Lower leg skin (tissue), 3 donors: ENCODE measurements at regions not wholly inside any gene's neighbourhood (a gene's known extent, or its start where the extent isn't known, plus 50 kb on each side); places are given as distances from the start of the nearest gene placed in this dataset.

ENCODE experiments used
- CTCF ChIP-seq, 3 donors: fragments of 450-650 bp; IDR thresholded peaks; one replicate each; pipeline ENCODE4 v1.5.1; 2016; ENCODE audit warnings: antibody characterized with exemption in 3 of 3, mild to moderate bottlenecking in 3 of 3, moderate library complexity in 2 of 3
- POLR2A ChIP-seq, 2 donors: fragments of 450-650 bp; IDR thresholded peaks; one replicate each; pipeline ENCODE4 v1.6.1; 2016 to 2017; ENCODE audit warnings: antibody characterized with exemption in 2 of 2, mild to moderate bottlenecking in 1 of 2, moderate library complexity in 1 of 2

GRCh38 chrX:134144231-134144630, 92.8 kb upstream of the CCDC160 start:
- TF ChIP-seq CTCF (IDR thresholded peaks at IDR 0.05) (no peak), POLR2A (IDR thresholded peaks at IDR 0.05) (no peak)
